BE2C (cell line): ENCODE measurements at regions not wholly inside any gene's neighbourhood (a gene's known extent, or its start where the extent isn't known, plus 50 kb on each side); places are given as distances from the start of the nearest gene placed in this dataset.

Source experiments
- DNase-seq: peaks from one replicate; pipeline ENCODE4 v3.0.0-alpha.2; 2020
- H3K27me3 ChIP-seq: fragments of 250-450 bp; sonication (Bioruptor Pico); 2 replicates; pipeline ENCODE4 v1.5.1; 2020; ENCODE audit warnings: mild to moderate bottlenecking
- H3K36me3 ChIP-seq: fragments of 250-450 bp; sonication (Bioruptor Pico); 2 replicates; pipeline ENCODE4 v1.5.1; 2020; ENCODE audit warnings: mild to moderate bottlenecking
- H3K4me1 ChIP-seq: fragments of 250-450 bp; sonication (Bioruptor Pico); 2 replicates; pipeline ENCODE4 v1.5.1; 2020
- H3K4me3 ChIP-seq: 2 replicates; pipeline ENCODE4 v1.5.1; 2011; ENCODE audit warnings: low read depth, low read length
- H3K9me3 ChIP-seq: fragments of 250-450 bp; sonication (Bioruptor Pico); 2 replicates; pipeline ENCODE4 v1.5.1; 2020
- CTCF ChIP-seq: IDR thresholded peaks from 2 replicates; pipeline ENCODE4 v1.5.1; 2012; ENCODE audit warnings: mild to moderate bottlenecking, low read depth, low read length

GRCh38 chr9:129513282-129513681 lies 107.6 kb downstream of the C9orf50 start:
- no peak for TF ChIP-seq CTCF
- no peak for DNase-seq
- Histone ChIP-seq H3K4me3 (no peak overlapping the region), H3K36me3 (no peaks in the 10 kb centered on the region), H3K4me1 (peaks cover 2% of the 10 kb centered on the region; the same call in 1 of the 2 replicates), H3K9me3 (peaks cover 2% of the 10 kb centered on the region; the same call in 1 of the 2 replicates), H3K27me3 (no peaks in the 10 kb centered on the region)

- Histone ChIP-seq H3K4me1 (peaks cover 12% of the 10 kb centered on the region), H3K4me3 (no peak overlapping the region), H3K27me3 (no peaks in the 10 kb centered on the region), H3K9me3 (peaks cover 2% of the 10 kb centered on the region; the same call in 1 of the 2 replicates), H3K36me3 (no peaks in the 10 kb centered on the region)
- TF ChIP-seq CTCF: no peak
- no peak for DNase-seq
Observed at GRCh38 chr9:129511285-129511900, 109.5 kb downstream of the C9orf50 start.

GRCh38 chr9:129509533-129509928 lies 111.4 kb downstream of the C9orf50 start:
- no peak for DNase-seq
- TF ChIP-seq CTCF: no peak
- no peaks in the 10 kb centered on the region for H3K27me3 ChIP-seq

GRCh38 chr9:129507805-129508204 lies 113.1 kb downstream of the C9orf50 start:
- Histone ChIP-seq H3K4me1 (peaks cover 12% of the 10 kb centered on the region), H3K9me3 (no peaks in the 10 kb centered on the region; the same call in 1 of the 2 replicates), H3K36me3 (no peaks in the 10 kb centered on the region), H3K27me3 (no peaks in the 10 kb centered on the region), H3K4me3 (no peak overlapping the region)
- DNase-seq: no peak
- no peak for TF ChIP-seq CTCF

More at GRCh38 chr9:129509533-129509928, 111.4 kb downstream of the C9orf50 start:
- Histone ChIP-seq H3K4me3 (no peak overlapping the region), H3K36me3 (no peaks in the 10 kb centered on the region), H3K4me1 (peaks cover 12% of the 10 kb centered on the region), H3K9me3 (peaks cover 2% of the 10 kb centered on the region; the same call in 1 of the 2 replicates)

GRCh38 chr9:129506892-129507291 lies 114.0 kb downstream of the C9orf50 start:
- TF ChIP-seq CTCF: no peak
- Histone ChIP-seq H3K4me1 (peaks cover 12% of the 10 kb centered on the region), H3K9me3 (no peaks in the 10 kb centered on the region; the same call in 1 of the 2 replicates), H3K36me3 (no peaks in the 10 kb centered on the region), H3K4me3 (no peak overlapping the region), H3K27me3 (no peaks in the 10 kb centered on the region)
- peak; percentile 62 for DNase-seq

GRCh38 chr9:129506041-129506440 lies 114.9 kb downstream of the C9orf50 start:
- no peak for DNase-seq
- no peak for TF ChIP-seq CTCF

More at GRCh38 chr9:129506041-129506440, 114.9 kb downstream of the C9orf50 start:
- H3K4me3 ChIP-seq: no peak overlapping the region
- no peaks in the 10 kb centered on the region for H3K36me3 ChIP-seq
- H3K4me1 ChIP-seq: peaks cover 12% of the 10 kb centered on the region
- no peaks in the 10 kb centered on the region for H3K27me3 ChIP-seq
- H3K9me3 ChIP-seq: no peaks in the 10 kb centered on the region; the same call in 1 of the 2 replicates
